ENCODE measurements at regions not wholly inside any gene's neighbourhood (a gene's known extent, or its start where the extent isn't known, plus 50 kb on each side); places are given as distances from the start of the nearest gene placed in this dataset.

DNA sequence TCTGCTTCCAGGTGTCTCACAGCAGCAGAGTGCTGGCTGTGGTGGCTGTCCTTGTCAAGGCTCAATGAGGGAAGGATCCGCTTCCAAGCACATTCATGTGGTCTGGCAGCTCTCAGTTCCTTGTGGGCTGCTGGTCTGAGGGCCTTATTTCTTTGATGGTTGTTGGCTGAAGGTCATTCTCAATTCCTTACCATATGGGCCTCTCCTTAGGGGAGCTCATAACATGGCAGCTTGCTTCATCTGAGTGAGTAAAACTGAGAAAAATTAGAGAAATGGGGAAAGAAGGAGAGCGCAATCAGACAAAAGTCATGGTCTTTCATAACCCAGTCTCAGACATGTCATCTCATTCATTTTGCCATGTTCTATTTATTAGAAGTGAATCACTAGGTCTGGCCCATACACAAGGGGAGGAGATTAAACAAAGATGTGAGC, 81.7 kb upstream of the TSPAN2 start:
- no peak for DNase-seq
- H3K4me3 ChIP-seq (ENCODE audit: low read depth, low read length): no peak overlapping the region
- H3K9me3 ChIP-seq: no peaks in the 10 kb centered on the region
- H3K4me1 ChIP-seq: no peaks in the 10 kb centered on the region
- no peaks in the 10 kb centered on the region for H3K36me3 ChIP-seq
- H3K27me3 ChIP-seq: no peaks in the 10 kb centered on the region
- TF ChIP-seq, protein P1, sequence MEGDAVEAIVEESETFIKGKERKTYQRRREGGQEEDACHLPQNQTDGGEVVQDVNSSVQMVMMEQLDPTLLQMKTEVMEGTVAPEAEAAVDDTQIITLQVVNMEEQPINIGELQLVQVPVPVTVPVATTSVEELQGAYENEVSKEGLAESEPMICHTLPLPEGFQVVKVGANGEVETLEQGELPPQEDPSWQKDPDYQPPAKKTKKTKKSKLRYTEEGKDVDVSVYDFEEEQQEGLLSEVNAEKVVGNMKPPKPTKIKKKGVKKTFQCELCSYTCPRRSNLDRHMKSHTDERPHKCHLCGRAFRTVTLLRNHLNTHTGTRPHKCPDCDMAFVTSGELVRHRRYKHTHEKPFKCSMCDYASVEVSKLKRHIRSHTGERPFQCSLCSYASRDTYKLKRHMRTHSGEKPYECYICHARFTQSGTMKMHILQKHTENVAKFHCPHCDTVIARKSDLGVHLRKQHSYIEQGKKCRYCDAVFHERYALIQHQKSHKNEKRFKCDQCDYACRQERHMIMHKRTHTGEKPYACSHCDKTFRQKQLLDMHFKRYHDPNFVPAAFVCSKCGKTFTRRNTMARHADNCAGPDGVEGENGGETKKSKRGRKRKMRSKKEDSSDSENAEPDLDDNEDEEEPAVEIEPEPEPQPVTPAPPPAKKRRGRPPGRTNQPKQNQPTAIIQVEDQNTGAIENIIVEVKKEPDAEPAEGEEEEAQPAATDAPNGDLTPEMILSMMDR (IDR thresholded peaks at IDR 0.05; ENCODE audit: low read depth, low read length): no peak

DNA sequence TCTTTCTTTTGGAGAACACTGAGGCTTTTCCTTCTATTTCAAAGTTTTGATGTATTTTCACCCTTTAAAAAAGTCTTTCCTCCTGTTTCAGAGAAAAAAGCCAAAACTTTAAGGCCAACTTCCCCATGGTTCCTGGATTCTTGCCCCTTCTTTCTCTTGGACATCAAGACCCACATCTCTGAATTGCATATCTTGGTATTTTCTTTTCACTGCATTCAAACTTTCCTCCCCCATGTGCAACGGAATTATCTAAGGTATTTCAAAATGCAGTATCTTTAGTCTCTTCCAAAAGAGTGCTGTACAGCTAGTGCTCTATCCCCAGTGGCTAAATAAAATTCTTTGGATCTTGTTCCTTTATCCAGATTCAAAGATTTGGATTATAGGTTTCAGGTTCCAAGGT, 81.1 kb upstream of the TSPAN2 start:
- Histone ChIP-seq H3K36me3 (no peaks in the 10 kb centered on the region), H3K4me1 (no peaks in the 10 kb centered on the region), H3K9me3 (no peaks in the 10 kb centered on the region), H3K27me3 (no peaks in the 10 kb centered on the region), H3K4me3 (ENCODE audit: low read depth, low read length) (no peak overlapping the region)
- no peak for DNase-seq
- TF ChIP-seq, protein P1 (IDR thresholded peaks at IDR 0.05; ENCODE audit: low read depth, low read length): no peak

DNA sequence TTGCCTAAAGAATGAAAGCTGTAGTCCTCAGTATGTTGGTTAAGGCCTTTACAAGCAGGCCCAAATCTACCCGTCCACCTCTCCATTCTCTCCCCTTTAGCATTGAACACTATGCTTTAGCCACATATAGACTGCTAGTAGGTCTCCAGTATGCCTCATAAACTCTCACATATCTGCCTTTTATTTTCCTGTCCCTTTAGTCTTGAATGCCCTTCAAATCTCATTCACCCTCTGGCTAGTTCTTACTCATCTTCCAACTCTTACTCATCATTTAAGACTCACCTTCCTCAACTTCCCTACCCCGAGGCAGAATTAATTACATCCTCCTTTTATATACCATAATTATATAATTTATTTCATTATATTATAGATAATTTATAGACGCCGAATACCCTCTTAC, 78.7 kb upstream of the TSPAN2 start:
- Histone ChIP-seq H3K27me3 (no peaks in the 10 kb centered on the region), H3K9me3 (no peaks in the 10 kb centered on the region; the same call in 1 of the 2 replicates), H3K4me1 (no peaks in the 10 kb centered on the region), H3K4me3 (ENCODE audit: low read depth, low read length) (no peak overlapping the region), H3K36me3 (no peaks in the 10 kb centered on the region)
- no peak for DNase-seq
- TF ChIP-seq, protein P1 (IDR thresholded peaks at IDR 0.05; ENCODE audit: low read depth, low read length): no peak

DNA sequence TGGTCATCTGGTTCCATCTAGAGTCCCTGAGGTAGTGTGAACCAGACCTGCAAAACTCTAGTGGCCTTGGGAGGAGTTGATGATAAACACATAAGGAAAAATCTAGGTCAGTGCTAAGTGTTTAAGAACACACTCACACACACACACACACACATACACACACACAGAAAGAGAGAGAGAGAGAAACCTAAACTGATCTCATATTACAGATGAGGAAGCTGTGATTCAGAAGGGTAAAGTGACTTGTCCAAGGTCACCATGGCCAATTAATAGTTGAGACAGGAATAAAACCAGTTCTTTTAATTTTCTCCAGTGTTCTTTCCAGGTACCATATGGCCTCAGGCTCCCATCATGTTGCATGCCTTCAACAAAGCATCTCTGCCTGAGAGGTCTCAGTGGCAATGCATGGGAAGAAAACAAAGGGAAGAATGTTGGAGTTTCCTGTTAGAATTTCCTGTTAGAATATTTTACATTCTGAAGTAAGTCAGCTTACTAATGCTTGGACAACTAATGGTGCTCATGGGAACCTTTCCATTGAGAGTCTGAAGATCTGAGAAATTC, 77.3 kb upstream of the TSPAN2 start:
- Histone ChIP-seq H3K9me3 (no peaks in the 10 kb centered on the region; the same call in 1 of the 2 replicates), H3K36me3 (no peaks in the 10 kb centered on the region), H3K4me3 (ENCODE audit: low read depth, low read length) (no peak overlapping the region), H3K4me1 (no peaks in the 10 kb centered on the region), H3K27me3 (no peaks in the 10 kb centered on the region)
- no peak for DNase-seq
- TF ChIP-seq, protein P1 (IDR thresholded peaks at IDR 0.05; ENCODE audit: low read depth, low read length): no peak

DNA sequence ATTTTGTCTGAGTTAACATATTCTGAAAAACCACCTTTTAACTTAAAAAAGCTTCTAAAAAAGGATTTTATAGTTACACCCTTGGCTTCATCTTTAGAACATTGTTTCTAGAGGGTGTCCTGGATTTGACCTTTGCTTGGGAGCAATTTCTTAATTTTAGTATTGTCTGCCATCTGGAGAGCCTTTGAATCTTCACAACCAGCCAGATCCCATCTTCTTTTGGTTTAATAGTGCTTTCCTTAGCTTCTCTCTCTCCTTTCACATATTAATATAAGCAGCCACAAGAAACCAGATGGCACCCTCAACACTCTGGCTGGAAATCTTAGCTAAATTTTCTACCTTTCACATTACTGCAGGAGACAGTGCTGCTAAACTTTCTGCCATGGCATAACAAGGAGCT, 76.5 kb upstream of the TSPAN2 start:
- H3K27me3 ChIP-seq: no peaks in the 10 kb centered on the region
- H3K9me3 ChIP-seq: no peaks in the 10 kb centered on the region; the same call in 1 of the 2 replicates
- TF ChIP-seq, protein P1 (IDR thresholded peaks at IDR 0.05; ENCODE audit: low read depth, low read length): no peak
- no peaks in the 10 kb centered on the region for H3K4me1 ChIP-seq
- DNase-seq: no peak
- H3K36me3 ChIP-seq: no peaks in the 10 kb centered on the region
- H3K4me3 ChIP-seq (ENCODE audit: low read depth, low read length): no peak overlapping the region

DNA sequence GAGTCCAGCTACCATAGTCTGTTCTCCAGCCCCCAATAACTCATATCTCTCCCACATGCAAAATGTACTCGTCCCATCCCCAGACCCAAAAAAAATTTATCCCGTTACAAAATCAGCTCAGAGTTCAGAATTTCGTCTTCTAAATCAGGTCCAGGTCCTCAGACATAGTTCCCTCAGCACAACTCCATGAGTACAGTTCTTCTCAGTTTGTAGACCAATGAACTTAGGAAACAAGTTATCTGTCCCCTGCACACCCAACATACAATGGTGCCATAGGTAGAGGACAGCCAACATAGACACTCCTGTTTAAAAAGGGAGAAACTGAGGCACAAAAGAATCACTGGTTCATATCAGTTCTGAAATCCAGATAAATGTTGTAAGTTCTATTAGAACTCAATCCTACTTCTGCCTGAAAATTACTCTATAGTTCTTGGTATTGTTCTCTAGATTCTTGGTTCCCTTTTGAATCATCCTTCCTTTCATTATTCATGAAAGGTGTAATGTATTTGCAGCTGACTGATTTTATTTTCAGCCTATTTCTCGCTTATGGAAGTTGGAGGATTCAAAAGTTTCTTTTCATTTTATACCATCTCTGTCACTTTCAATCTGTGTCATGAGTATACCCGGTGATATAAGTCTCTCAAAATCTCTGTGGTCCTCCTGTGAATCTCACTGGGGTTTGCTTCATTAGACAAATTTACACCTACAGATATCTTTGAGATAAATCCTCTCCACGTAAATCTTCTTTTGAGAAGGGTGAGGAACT, 75.8 kb upstream of the TSPAN2 start:
- TF ChIP-seq, protein P1 (IDR thresholded peaks at IDR 0.05; ENCODE audit: low read depth, low read length): no peak

More for the DNA sequence above, 75.8 kb upstream of the TSPAN2 start:
- Histone ChIP-seq H3K27me3 (no peaks in the 10 kb centered on the region), H3K9me3 (no peaks in the 10 kb centered on the region; the same call in 1 of the 2 replicates), H3K4me3 (ENCODE audit: low read depth, low read length) (no peak overlapping the region), H3K4me1 (no peaks in the 10 kb centered on the region), H3K36me3 (no peaks in the 10 kb centered on the region)
- no peak for DNase-seq
